ENCODE measurements at regions not wholly inside any gene's neighbourhood (a gene's known extent, or its start where the extent isn't known, plus 50 kb on each side); places are given as distances from the start of the nearest gene placed in this dataset.

DNA sequence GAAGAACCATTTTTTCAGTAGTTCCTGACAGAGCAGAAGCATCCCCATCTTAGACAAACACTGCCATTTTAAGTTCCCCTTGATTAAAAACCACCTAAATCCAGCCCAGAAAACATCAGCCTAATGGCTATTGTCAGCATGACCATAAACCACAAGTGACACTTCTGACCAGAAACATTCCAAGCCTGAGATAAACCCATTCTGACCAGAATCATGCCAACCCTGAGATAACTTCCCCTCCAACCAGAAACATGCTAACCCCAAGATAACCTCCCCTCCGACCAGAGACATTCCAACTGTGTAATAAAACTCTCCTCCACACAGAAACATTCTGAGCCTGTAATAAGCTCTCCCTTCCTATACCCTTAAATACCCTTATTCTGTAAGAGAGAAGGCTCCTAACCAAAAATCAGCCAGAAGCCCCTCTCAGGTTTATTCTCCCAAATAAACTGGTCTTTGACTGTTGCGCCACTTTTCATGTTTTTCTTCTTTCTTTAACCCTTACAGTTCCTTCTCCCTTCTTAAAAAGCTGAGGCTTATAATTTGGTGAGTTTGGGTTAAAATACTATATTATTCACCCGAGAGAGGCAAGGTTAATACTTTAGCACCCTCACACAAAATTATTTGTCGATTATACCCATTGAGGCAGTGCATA lies 149.7 kb downstream of the HNMT start:
- Histone ChIP-seq H3K36me3 (ENCODE audit: control insufficient read depth in 2 of 3, insufficient read depth in 3 of 3, low read length in 3 of 3) (no peaks in the 10 kb centered on the region), H3K4me1 (ENCODE audit: control insufficient read depth in 2 of 3, insufficient read depth in 2 of 3, low read depth in 1 of 3, low read length in 3 of 3) (no peaks in the 10 kb centered on the region), H3K9ac (ENCODE audit: low read length in 3 of 3) (no peak overlapping the region), H3K4me3 (ENCODE audit: low read length in 3 of 3) (no peak overlapping the region), H3K27me3 (ENCODE audit: control insufficient read depth, insufficient read depth, low read length) (no peaks in the 10 kb centered on the region), H3K27ac (ENCODE audit: low read depth in 2 of 2, low read length in 2 of 2) (no peak overlapping the region), H3K9me3 (ENCODE audit: control insufficient read depth in 2 of 3, insufficient read depth in 1 of 3, low read length in 3 of 3) (no peaks in the 10 kb centered on the region)
- FAIRE-seq (no peak), DNase-seq (no peak)
- TF ChIP-seq, protein P1, sequence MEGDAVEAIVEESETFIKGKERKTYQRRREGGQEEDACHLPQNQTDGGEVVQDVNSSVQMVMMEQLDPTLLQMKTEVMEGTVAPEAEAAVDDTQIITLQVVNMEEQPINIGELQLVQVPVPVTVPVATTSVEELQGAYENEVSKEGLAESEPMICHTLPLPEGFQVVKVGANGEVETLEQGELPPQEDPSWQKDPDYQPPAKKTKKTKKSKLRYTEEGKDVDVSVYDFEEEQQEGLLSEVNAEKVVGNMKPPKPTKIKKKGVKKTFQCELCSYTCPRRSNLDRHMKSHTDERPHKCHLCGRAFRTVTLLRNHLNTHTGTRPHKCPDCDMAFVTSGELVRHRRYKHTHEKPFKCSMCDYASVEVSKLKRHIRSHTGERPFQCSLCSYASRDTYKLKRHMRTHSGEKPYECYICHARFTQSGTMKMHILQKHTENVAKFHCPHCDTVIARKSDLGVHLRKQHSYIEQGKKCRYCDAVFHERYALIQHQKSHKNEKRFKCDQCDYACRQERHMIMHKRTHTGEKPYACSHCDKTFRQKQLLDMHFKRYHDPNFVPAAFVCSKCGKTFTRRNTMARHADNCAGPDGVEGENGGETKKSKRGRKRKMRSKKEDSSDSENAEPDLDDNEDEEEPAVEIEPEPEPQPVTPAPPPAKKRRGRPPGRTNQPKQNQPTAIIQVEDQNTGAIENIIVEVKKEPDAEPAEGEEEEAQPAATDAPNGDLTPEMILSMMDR (IDR thresholded peaks at IDR 0.05; ENCODE audit: borderline replicate concordance, extremely low read depth, insufficient read depth), result no peak
- intact Hi-C loops (cut with DNase I), result no loop called here

DNA sequence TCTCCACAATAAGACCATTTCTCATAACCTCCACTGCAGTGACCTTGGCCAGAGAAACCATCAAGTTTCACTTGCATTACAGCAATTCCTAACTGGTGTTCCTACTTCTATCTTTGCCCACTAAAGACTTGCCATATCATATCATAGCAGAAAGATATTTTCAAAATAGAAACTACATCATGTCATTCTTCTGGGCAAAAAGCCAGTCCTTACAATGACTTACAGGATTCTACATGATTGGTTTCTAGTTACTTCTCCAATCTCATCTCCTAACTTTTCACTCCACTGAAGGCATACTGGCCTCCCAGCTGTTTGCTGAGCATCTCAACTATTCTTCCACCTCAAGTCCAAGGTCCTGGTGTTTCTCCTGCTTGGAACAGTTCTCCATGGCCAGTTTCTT lies 151.4 kb downstream of the HNMT start:
- Histone ChIP-seq H3K4me3 (ENCODE audit: low read length in 3 of 3) (no peak overlapping the region), H3K4me1 (ENCODE audit: control insufficient read depth in 2 of 3, insufficient read depth in 2 of 3, low read depth in 1 of 3, low read length in 3 of 3) (no peaks in the 10 kb centered on the region), H3K27me3 (ENCODE audit: control insufficient read depth, insufficient read depth, low read length) (no peaks in the 10 kb centered on the region), H3K27ac (ENCODE audit: low read depth in 2 of 2, low read length in 2 of 2) (no peak overlapping the region), H3K36me3 (ENCODE audit: control insufficient read depth in 2 of 3, insufficient read depth in 3 of 3, low read length in 3 of 3) (no peaks in the 10 kb centered on the region), H3K9ac (ENCODE audit: low read length in 3 of 3) (no peak overlapping the region), H3K9me3 (ENCODE audit: control insufficient read depth in 2 of 3, insufficient read depth in 1 of 3, low read length in 3 of 3) (no peaks in the 10 kb centered on the region)
- DNase-seq (no peak), FAIRE-seq (no peak)
- intact Hi-C loops (cut with DNase I), result no loop called here
- TF ChIP-seq, protein P1 (IDR thresholded peaks at IDR 0.05; ENCODE audit: borderline replicate concordance, extremely low read depth, insufficient read depth), result no peak

DNA sequence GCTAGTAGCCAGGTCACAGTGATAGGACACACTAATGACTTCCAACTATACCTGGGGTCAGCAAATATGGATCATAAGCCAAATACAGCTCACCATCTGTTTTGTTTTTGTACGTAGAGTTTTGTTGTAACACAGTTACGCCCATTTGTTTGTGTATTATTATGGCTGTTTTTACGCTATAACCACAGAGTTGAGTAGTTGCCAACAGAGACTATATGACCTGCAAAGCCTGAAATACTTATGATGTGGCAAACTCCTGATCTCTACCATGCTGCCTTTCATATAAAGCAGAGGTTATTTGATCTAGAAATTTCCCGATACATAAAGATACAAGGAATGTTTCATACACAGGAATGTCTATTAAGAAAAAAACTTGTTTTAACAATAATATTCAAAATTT lies 152.2 kb downstream of the HNMT start:
- Histone ChIP-seq H3K9ac (ENCODE audit: low read length in 3 of 3) (no peak overlapping the region), H3K4me3 (ENCODE audit: low read length in 3 of 3) (no peak overlapping the region), H3K4me1 (ENCODE audit: control insufficient read depth in 2 of 3, insufficient read depth in 2 of 3, low read depth in 1 of 3, low read length in 3 of 3) (no peaks in the 10 kb centered on the region), H3K27ac (ENCODE audit: low read depth in 2 of 2, low read length in 2 of 2) (no peak overlapping the region), H3K27me3 (ENCODE audit: control insufficient read depth, insufficient read depth, low read length) (no peaks in the 10 kb centered on the region), H3K36me3 (ENCODE audit: control insufficient read depth in 2 of 3, insufficient read depth in 3 of 3, low read length in 3 of 3) (no peaks in the 10 kb centered on the region), H3K9me3 (ENCODE audit: control insufficient read depth in 2 of 3, insufficient read depth in 1 of 3, low read length in 3 of 3) (no peaks in the 10 kb centered on the region)
- TF ChIP-seq, protein P1 (IDR thresholded peaks at IDR 0.05; ENCODE audit: borderline replicate concordance, extremely low read depth, insufficient read depth), result no peak
- intact Hi-C loops (cut with DNase I), result no loop called here
- FAIRE-seq, result no peak
- no peak for DNase-seq
